ENCODE measurements at regions not wholly inside any gene's neighbourhood (a gene's known extent, or its start where the extent isn't known, plus 50 kb on each side); places are given as distances from the start of the nearest gene placed in this dataset.

DNA sequence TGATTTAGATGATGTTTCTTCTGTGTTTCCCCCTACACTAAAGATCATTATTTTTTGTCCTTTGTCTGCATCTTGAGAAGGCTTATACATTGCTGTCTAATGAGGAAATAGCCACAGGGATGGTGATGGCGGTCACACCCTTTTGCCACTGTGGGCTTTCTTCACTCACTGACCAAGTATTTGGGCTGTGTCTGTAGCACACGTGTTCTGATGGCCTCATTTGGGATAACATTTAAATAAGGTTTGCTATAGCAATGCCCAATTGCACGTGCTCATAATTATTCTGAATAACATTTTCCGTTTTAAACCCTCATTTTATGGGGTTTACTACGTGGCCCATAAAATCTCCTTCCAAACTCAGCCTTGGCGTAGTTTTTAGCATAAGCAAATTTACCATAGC, 230.3 kb upstream of the PRICKLE1 start:
- intact Hi-C loops (cut with DNase I) = no loop called here
- Histone ChIP-seq H3K27ac (no peak overlapping the region), H3K27me3 (no peaks in the 10 kb centered on the region), H3K4me3 (no peak overlapping the region), H3K36me3 (no peaks in the 10 kb centered on the region), H3K4me1 (no peaks in the 10 kb centered on the region), H3K9me3 (no peaks in the 10 kb centered on the region)
- TF ChIP-seq EP300 (IDR thresholded peaks at IDR 0.05) (no peak), POLR2AphosphoS5 (IDR thresholded peaks at IDR 0.05) (no peak), POLR2A (IDR thresholded peaks at IDR 0.05) (no peak)
- TF ChIP-seq, protein P1, sequence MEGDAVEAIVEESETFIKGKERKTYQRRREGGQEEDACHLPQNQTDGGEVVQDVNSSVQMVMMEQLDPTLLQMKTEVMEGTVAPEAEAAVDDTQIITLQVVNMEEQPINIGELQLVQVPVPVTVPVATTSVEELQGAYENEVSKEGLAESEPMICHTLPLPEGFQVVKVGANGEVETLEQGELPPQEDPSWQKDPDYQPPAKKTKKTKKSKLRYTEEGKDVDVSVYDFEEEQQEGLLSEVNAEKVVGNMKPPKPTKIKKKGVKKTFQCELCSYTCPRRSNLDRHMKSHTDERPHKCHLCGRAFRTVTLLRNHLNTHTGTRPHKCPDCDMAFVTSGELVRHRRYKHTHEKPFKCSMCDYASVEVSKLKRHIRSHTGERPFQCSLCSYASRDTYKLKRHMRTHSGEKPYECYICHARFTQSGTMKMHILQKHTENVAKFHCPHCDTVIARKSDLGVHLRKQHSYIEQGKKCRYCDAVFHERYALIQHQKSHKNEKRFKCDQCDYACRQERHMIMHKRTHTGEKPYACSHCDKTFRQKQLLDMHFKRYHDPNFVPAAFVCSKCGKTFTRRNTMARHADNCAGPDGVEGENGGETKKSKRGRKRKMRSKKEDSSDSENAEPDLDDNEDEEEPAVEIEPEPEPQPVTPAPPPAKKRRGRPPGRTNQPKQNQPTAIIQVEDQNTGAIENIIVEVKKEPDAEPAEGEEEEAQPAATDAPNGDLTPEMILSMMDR (IDR thresholded peaks at IDR 0.05) = no peak
- WGBS, 2 donors = 23 to 52% methylated on average over 6 of the region's 6 CpGs
- no peak for DNase-seq

DNA sequence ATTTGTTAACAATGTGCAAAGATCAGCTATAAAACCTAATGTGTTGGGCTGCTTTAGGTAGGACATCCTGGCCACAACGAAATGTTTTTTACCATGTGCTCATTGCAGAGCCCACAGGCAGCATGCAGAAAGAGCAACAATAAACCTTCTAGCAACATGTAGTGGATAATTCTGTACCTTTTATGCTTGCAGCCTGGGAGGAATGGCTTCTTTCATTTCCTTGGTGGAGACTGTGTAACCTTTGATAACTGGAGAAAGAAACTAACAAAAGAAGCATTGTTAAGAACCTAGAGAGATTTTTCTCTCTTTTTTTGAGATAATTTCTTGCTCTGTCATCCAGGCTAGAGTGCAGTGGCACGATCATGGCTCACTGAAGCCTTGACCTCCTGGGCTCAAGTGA, 225.5 kb upstream of the PRICKLE1 start:
- H3K4me1 ChIP-seq = no peaks in the 10 kb centered on the region
- 18 to 56% methylated on average over 2 of the region's 2 CpGs for WGBS, 2 donors

DNA sequence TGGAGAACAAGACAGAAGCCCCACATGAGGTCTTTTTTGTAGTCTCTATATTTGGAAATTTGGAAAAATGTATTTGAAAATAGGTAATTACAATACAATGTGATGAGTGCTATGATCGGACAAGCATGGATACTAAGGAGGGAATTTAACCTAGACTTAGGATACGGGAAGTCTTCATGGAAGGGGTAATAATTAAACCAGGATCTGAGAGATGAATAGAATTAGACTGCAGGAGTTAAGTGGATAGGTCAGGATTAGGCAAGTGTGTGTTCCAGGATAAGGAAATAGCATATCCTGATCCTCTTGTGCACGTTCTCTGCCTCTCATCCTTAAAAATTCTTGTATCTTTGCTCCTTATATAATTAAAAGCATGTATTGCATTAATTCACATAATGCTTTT, 223.3 kb upstream of the PRICKLE1 start:
- 65 to 78% methylated on average over 3 of the region's 3 CpGs for WGBS, 2 donors
- no peaks in the 10 kb centered on the region for H3K9me3 ChIP-seq
- no peak overlapping the region for H3K4me3 ChIP-seq
- H3K4me1 ChIP-seq = peaks cover 0 to 6% (median 0%) of the 10 kb centered on the region in 4 donors
- no peaks in the 10 kb centered on the region for H3K36me3 ChIP-seq
- intact Hi-C loops (cut with DNase I) = no loop called here
- H3K27me3 ChIP-seq = no peaks in the 10 kb centered on the region
- TF ChIP-seq POLR2A (IDR thresholded peaks at IDR 0.05) = no peak
- TF ChIP-seq, protein P1 (IDR thresholded peaks at IDR 0.05) = no peak
- TF ChIP-seq POLR2AphosphoS5 (IDR thresholded peaks at IDR 0.05) = no peak
- no peak for TF ChIP-seq EP300 (IDR thresholded peaks at IDR 0.05)
- no peak overlapping the region for H3K27ac ChIP-seq
- no peak for DNase-seq

More for the DNA sequence above, 225.5 kb upstream of the PRICKLE1 start:
- DNase-seq = no peak
- H3K9me3 ChIP-seq = no peaks in the 10 kb centered on the region
- H3K36me3 ChIP-seq = no peaks in the 10 kb centered on the region
- H3K4me3 ChIP-seq = no peak overlapping the region
- no peaks in the 10 kb centered on the region for H3K27me3 ChIP-seq
- intact Hi-C loops (cut with DNase I) = no loop called here
- H3K27ac ChIP-seq = no peak overlapping the region
- TF ChIP-seq EP300 (IDR thresholded peaks at IDR 0.05) (no peak), POLR2AphosphoS5 (IDR thresholded peaks at IDR 0.05) (no peak), POLR2A (IDR thresholded peaks at IDR 0.05) (no peak)
- TF ChIP-seq, protein P1 (IDR thresholded peaks at IDR 0.05) = no peak

DNA sequence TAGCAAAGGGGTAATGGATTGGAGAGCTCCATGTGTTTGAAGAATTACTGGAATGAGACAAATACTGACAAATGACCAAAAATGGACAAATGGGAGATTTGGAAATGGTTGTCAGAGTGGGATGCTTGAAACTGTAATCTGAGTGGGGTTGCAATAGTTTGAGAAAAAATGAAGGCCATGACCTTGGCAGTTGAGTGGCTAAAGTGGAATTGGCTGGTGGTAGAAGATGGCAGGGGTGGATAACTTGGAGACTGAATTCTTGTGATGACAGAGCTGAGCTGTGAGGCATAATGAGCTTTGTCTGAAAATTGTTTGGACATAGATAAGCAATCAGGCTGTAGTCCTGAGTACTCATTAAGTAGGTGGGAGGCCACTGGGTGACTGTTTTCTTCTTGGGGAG, 222.5 kb upstream of the PRICKLE1 start:
- Histone ChIP-seq H3K4me3 (no peak overlapping the region), H3K27ac (no peak overlapping the region), H3K4me1 (peaks cover 0 to 6% (median 0%) of the 10 kb centered on the region in 4 donors), H3K27me3 (no peaks in the 10 kb centered on the region), H3K36me3 (no peaks in the 10 kb centered on the region), H3K9me3 (no peaks in the 10 kb centered on the region)
- intact Hi-C loops (cut with DNase I) = no loop called here
- DNase-seq = no peak
- TF ChIP-seq POLR2AphosphoS5 (IDR thresholded peaks at IDR 0.05) (no peak), EP300 (IDR thresholded peaks at IDR 0.05) (no peak), POLR2A (IDR thresholded peaks at IDR 0.05) (no peak)
- TF ChIP-seq, protein P1 (IDR thresholded peaks at IDR 0.05) = no peak

DNA sequence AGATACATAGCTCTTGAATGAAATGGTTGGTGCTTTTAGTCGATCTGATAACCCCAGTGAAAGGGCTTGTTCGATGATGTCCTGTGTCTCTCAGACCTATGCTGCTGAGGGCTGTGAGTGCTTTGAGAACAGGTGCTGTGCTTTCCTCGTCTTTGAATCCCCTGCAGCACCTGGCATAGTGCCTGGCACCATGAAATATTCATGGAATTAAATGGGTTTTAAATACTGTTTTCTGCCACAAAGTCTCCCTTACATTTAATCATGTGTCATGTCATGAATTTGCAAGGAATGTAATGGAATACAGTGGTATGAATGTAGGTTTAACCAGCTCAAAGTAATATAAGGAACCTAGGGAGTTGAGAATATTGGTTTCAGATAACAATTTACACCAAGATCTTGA, 220.5 kb upstream of the PRICKLE1 start:
- intact Hi-C loops (cut with DNase I) = no loop called here

More for the DNA sequence above, 220.5 kb upstream of the PRICKLE1 start:
- H3K27ac ChIP-seq = no peak overlapping the region
- 56 to 63% methylated on average over 3 of the region's 3 CpGs for WGBS, 2 donors
- H3K36me3 ChIP-seq = no peaks in the 10 kb centered on the region
- TF ChIP-seq POLR2AphosphoS5 (IDR thresholded peaks at IDR 0.05) (no peak), EP300 (IDR thresholded peaks at IDR 0.05) (no peak), POLR2A (IDR thresholded peaks at IDR 0.05) (no peak)
- TF ChIP-seq, protein P1 (IDR thresholded peaks at IDR 0.05) = no peak
- no peak for DNase-seq
- H3K27me3 ChIP-seq = no peaks in the 10 kb centered on the region
- no peaks in the 10 kb centered on the region for H3K9me3 ChIP-seq
- no peak overlapping the region for H3K4me3 ChIP-seq
- H3K4me1 ChIP-seq = peaks cover 0 to 6% (median 0%) of the 10 kb centered on the region in 4 donors
